C4-2B (cell line): ENCODE measurements at regions not wholly inside any gene's neighbourhood (a gene's known extent, or its start where the extent isn't known, plus 50 kb on each side); places are given as distances from the start of the nearest gene placed in this dataset.

ENCODE experiments used
- ZFX ChIP-seq: fragments of 450-650 bp; IDR thresholded peaks from 2 replicates; pipeline ENCODE4 v1.6.1; 2017
- TF ChIP-seq, protein P1 (sequence below): fragments of 450-650 bp; conservative IDR thresholded peaks from 2 replicates; pipeline ENCODE4 v1.5.1; 2017; ENCODE audit warnings: mild to moderate bottlenecking

DNA sequence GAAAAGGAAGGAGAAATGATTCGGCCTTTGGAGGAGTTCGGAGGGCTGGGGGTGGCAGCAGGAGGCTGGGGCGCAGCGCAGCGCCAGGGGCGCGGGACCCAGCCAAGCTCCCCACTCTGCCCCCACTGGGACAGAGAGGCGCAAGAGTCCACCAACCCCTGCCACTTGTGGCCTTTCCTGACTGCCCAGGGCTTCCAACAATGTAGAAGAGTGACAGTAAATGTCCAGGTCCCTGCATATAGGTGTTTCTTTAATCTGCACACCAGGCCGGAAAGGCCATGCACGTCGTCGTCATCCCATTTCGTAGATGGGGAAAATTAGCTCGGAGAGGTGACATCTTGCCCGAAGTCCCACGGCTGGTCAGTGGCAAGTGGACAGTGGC is 96.6 kb downstream of the INHBB start:
- TF ChIP-seq, protein P1, sequence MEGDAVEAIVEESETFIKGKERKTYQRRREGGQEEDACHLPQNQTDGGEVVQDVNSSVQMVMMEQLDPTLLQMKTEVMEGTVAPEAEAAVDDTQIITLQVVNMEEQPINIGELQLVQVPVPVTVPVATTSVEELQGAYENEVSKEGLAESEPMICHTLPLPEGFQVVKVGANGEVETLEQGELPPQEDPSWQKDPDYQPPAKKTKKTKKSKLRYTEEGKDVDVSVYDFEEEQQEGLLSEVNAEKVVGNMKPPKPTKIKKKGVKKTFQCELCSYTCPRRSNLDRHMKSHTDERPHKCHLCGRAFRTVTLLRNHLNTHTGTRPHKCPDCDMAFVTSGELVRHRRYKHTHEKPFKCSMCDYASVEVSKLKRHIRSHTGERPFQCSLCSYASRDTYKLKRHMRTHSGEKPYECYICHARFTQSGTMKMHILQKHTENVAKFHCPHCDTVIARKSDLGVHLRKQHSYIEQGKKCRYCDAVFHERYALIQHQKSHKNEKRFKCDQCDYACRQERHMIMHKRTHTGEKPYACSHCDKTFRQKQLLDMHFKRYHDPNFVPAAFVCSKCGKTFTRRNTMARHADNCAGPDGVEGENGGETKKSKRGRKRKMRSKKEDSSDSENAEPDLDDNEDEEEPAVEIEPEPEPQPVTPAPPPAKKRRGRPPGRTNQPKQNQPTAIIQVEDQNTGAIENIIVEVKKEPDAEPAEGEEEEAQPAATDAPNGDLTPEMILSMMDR, result no peak
- TF ChIP-seq ZFX, result no peak
